HEK293 (cell line): ENCODE measurements at regions not wholly inside any gene's neighbourhood (a gene's known extent, or its start where the extent isn't known, plus 50 kb on each side); places are given as distances from the start of the nearest gene placed in this dataset.

Experiments
- CTCF ChIA-PET: fragments of 350-600 bp; formaldehyde crosslinking; extraction: SDS; loops from one replicate; lab custom pipeline; 2021; ENCODE audit warnings: antibody characterized with exemption; lab: Yijun Ruan, JAX
- POLR2A ChIA-PET: fragments of 300-600 bp; formaldehyde crosslinking; extraction: SDS; loops from one replicate; lab custom pipeline; 2020; ENCODE audit warnings: antibody characterized with exemption, inconsistent platforms; lab: Yijun Ruan, JAX
- H3K27ac ChIP-seq: fragments of 200-500 bp; sonication (Bioruptor generic); 2 replicates; pipeline ENCODE4 v1.5.1; 2014; ENCODE audit warnings: low read depth, low read length, control low read depth, inconsistent platforms; ENCODE audit errors: extremely low read depth
- H3K36me3 ChIP-seq, 2 experiments: fragments of 200-500 bp in 1 of 2; sonication (Bioruptor generic) in 1 of 2; 1 replicate in 1 of 2; 2 replicates in 1 of 2; pipeline ENCODE4 v1.5.1; 2014 to 2017; ENCODE audit warnings: inconsistent platforms in 2 of 2, low read length in 2 of 2; ENCODE audit not compliant: control insufficient read depth in 2 of 2, insufficient read depth in 1 of 2
- H3K4me1 ChIP-seq: fragments of 200-500 bp; sonication (Bioruptor generic); 2 replicates; pipeline ENCODE4 v1.5.1; 2014; ENCODE audit warnings: mild to moderate bottlenecking, low read length, inconsistent platforms; ENCODE audit not compliant: control insufficient read depth, insufficient read depth
- H3K4me3 ChIP-seq: 2 replicates; pipeline ENCODE4 v1.5.1; 2011; ENCODE audit warnings: low read depth, mild to moderate bottlenecking, control low read depth, low read length, moderate library complexity
- H3K9me3 ChIP-seq: fragments of 200-500 bp; sonication (Bioruptor generic); 2 replicates; pipeline ENCODE4 v1.5.1; 2014; ENCODE audit warnings: low read depth, low read length, inconsistent platforms; ENCODE audit not compliant: control insufficient read depth, insufficient read depth
- AEBP2 ChIP-seq: fragments of 450-650 bp; formaldehyde crosslinking; IDR thresholded peaks from 2 replicates; pipeline ENCODE4 v1.5.1; 2016; ENCODE audit warnings: missing biosample characterization, missing genetic modification characterization, borderline replicate concordance
- BCL6B ChIP-seq: fragments of 450-650 bp; formaldehyde crosslinking; IDR thresholded peaks from 2 replicates; pipeline ENCODE4 v1.5.1; 2017; ENCODE audit warnings: missing biosample characterization, missing genetic modification characterization
- CTCF ChIP-seq: fragments of 450-650 bp; formaldehyde crosslinking; IDR thresholded peaks from 2 replicates; pipeline ENCODE4 v1.5.1; 2016; ENCODE audit warnings: missing biosample characterization, missing genetic modification characterization
- IKZF3 ChIP-seq: fragments of 450-650 bp; IDR thresholded peaks from 2 replicates; pipeline ENCODE4 v1.5.0; 2018; ENCODE audit warnings: missing biosample characterization, mild to moderate bottlenecking, missing genetic modification characterization, moderate library complexity
- KLF16 ChIP-seq: fragments of 450-650 bp; formaldehyde crosslinking; IDR thresholded peaks from 2 replicates; pipeline ENCODE4 v1.5.1; 2017; ENCODE audit warnings: missing biosample characterization, missing genetic modification characterization
- KLF8 ChIP-seq: fragments of 450-650 bp; formaldehyde crosslinking; IDR thresholded peaks from 2 replicates; pipeline ENCODE4 v1.5.1; 2016; ENCODE audit warnings: missing biosample characterization, missing genetic modification characterization
- KLF9 ChIP-seq: fragments of 450-650 bp; formaldehyde crosslinking; IDR thresholded peaks from 2 replicates; pipeline ENCODE4 v1.5.1; 2016; ENCODE audit warnings: missing biosample characterization, missing genetic modification characterization, low read depth
- PATZ1 ChIP-seq: fragments of 450-650 bp; formaldehyde crosslinking; IDR thresholded peaks from 2 replicates; pipeline ENCODE4 v1.5.1; 2016; ENCODE audit warnings: missing biosample characterization, missing genetic modification characterization
- SP2 ChIP-seq: fragments of 450-650 bp; formaldehyde crosslinking; IDR thresholded peaks from 2 replicates; pipeline ENCODE4 v1.5.1; 2016; ENCODE audit warnings: missing biosample characterization, missing genetic modification characterization
- TCF7L2 ChIP-seq: IDR thresholded peaks from 2 replicates; pipeline ENCODE4 v1.6.1; 2011; ENCODE audit warnings: low read depth, mild to moderate bottlenecking, inconsistent platforms, low read length, moderate library complexity, borderline replicate concordance
- ZBTB10 ChIP-seq: fragments of 450-650 bp; formaldehyde crosslinking; IDR thresholded peaks from 2 replicates; pipeline ENCODE4 v1.5.1; 2016; ENCODE audit warnings: missing biosample characterization, missing genetic modification characterization
- ZBTB8A ChIP-seq: fragments of 450-650 bp; formaldehyde crosslinking; IDR thresholded peaks from 2 replicates; pipeline ENCODE4 v1.5.1; 2016; ENCODE audit warnings: missing biosample characterization, missing genetic modification characterization
- ZFP69B ChIP-seq: fragments of 450-650 bp; formaldehyde crosslinking; IDR thresholded peaks from 2 replicates; pipeline ENCODE4 v1.5.1; 2016; ENCODE audit warnings: missing biosample characterization, missing genetic modification characterization
- ZNF138 ChIP-seq: fragments of 450-650 bp; formaldehyde crosslinking; IDR thresholded peaks from 2 replicates; pipeline ENCODE4 v1.5.1; 2016; ENCODE audit warnings: missing biosample characterization, missing genetic modification characterization, borderline replicate concordance
- ZNF140 ChIP-seq: fragments of 450-650 bp; formaldehyde crosslinking; IDR thresholded peaks from 2 replicates; pipeline ENCODE4 v1.5.1; 2016; ENCODE audit warnings: missing biosample characterization, missing genetic modification characterization
- ZNF155 ChIP-seq: fragments of 450-650 bp; formaldehyde crosslinking; IDR thresholded peaks from 2 replicates; pipeline ENCODE4 v1.5.1; 2016; ENCODE audit warnings: missing biosample characterization, missing genetic modification characterization
- ZNF175 ChIP-seq: fragments of 450-650 bp; formaldehyde crosslinking; IDR thresholded peaks from 2 replicates; pipeline ENCODE4 v1.5.1; 2016; ENCODE audit warnings: missing biosample characterization, missing genetic modification characterization
- ZNF214 ChIP-seq: fragments of 450-650 bp; formaldehyde crosslinking; IDR thresholded peaks from 2 replicates; pipeline ENCODE4 v1.5.1; 2017; ENCODE audit warnings: missing biosample characterization, mild to moderate bottlenecking, missing genetic modification characterization, borderline replicate concordance
- ZNF221 ChIP-seq: fragments of 450-650 bp; formaldehyde crosslinking; IDR thresholded peaks from 2 replicates; pipeline ENCODE4 v1.5.1; 2017; ENCODE audit warnings: missing biosample characterization, missing genetic modification characterization, borderline replicate concordance
- ZNF23 ChIP-seq: fragments of 450-650 bp; formaldehyde crosslinking; IDR thresholded peaks from 2 replicates; pipeline ENCODE4 v1.5.1; 2016; ENCODE audit warnings: missing biosample characterization, missing genetic modification characterization, borderline replicate concordance
- ZNF350 ChIP-seq: fragments of 450-650 bp; formaldehyde crosslinking; IDR thresholded peaks from 2 replicates; pipeline ENCODE4 v1.5.0; 2017; ENCODE audit warnings: missing biosample characterization, mild to moderate bottlenecking, missing genetic modification characterization
- ZNF354C ChIP-seq: fragments of 450-650 bp; formaldehyde crosslinking; IDR thresholded peaks from 2 replicates; pipeline ENCODE4 v1.5.1; 2016; ENCODE audit warnings: missing biosample characterization, missing genetic modification characterization, low read depth, borderline replicate concordance
- ZNF366 ChIP-seq: fragments of 450-650 bp; formaldehyde crosslinking; conservative IDR thresholded peaks from 2 replicates; pipeline ENCODE4 v1.5.1; 2016; ENCODE audit warnings: missing biosample characterization, missing genetic modification characterization
- ZNF433 ChIP-seq: fragments of 450-650 bp; formaldehyde crosslinking; IDR thresholded peaks from 2 replicates; pipeline ENCODE4 v1.5.1; 2016; ENCODE audit warnings: missing biosample characterization, missing genetic modification characterization, low read depth
- ZNF473 ChIP-seq: fragments of 450-650 bp; formaldehyde crosslinking; IDR thresholded peaks from 2 replicates; pipeline ENCODE4 v1.5.1; 2017; ENCODE audit warnings: missing biosample characterization, missing genetic modification characterization
- ZNF514 ChIP-seq: fragments of 450-650 bp; formaldehyde crosslinking; IDR thresholded peaks from 2 replicates; pipeline ENCODE4 v1.5.1; 2016; ENCODE audit warnings: missing biosample characterization, missing genetic modification characterization
- ZNF707 ChIP-seq: fragments of 450-650 bp; formaldehyde crosslinking; IDR thresholded peaks from 2 replicates; pipeline ENCODE4 v1.5.1; 2016; ENCODE audit warnings: missing biosample characterization, missing genetic modification characterization
- ZSCAN16 ChIP-seq: fragments of 450-650 bp; formaldehyde crosslinking; IDR thresholded peaks from 2 replicates; pipeline ENCODE4 v1.5.1; 2016; ENCODE audit warnings: missing biosample characterization, missing genetic modification characterization

- no peaks in the 10 kb centered on the region for H3K9me3 ChIP-seq
- no peaks in the 10 kb centered on the region for H3K36me3 ChIP-seq
- POLR2A ChIA-PET: no interaction called here
- H3K27ac ChIP-seq: no peak overlapping the region
- CTCF ChIA-PET: no interaction called here
- no peak overlapping the region for H3K4me3 ChIP-seq
- TF ChIP-seq KLF8 (no peak), ZNF138 (tag by site-specific recombination) (no peak), ZNF214 (tag by site-specific recombination) (no peak), ZNF433 (tag by site-specific recombination) (no peak), ZSCAN16 (tag by site-specific recombination) (no peak), ZNF366 (tag by site-specific recombination) (no peak), ZNF354C (no peak), ZFP69B (tag by site-specific recombination) (no peak), CTCF (no peak), SP2 (tag by site-specific recombination) (no peak), ZNF707 (tag by site-specific recombination) (no peak), ZNF175 (tag by site-specific recombination) (no peak), BCL6B (tag by site-specific recombination) (no peak), PATZ1 (tag by site-specific recombination) (no peak), TCF7L2 (no peak)
- H3K4me1 ChIP-seq: no peaks in the 10 kb centered on the region
Measured at GRCh38 chr6:49121970-49122369, 341.1 kb downstream of the MMUT start.

GRCh38 chr6:49118478-49118877, 344.6 kb downstream of the MMUT start:
- H3K4me1 ChIP-seq: no peaks in the 10 kb centered on the region
- ChIA-PET POLR2A (no interaction called here), CTCF (no interaction called here)
- H3K4me3 ChIP-seq: no peak overlapping the region
- no peaks in the 10 kb centered on the region for H3K36me3 ChIP-seq
- no peak overlapping the region for H3K27ac ChIP-seq
- no peaks in the 10 kb centered on the region for H3K9me3 ChIP-seq
- TF ChIP-seq ZBTB10 (tag by site-specific recombination) (no peak), ZNF350 (tag by site-specific recombination) (no peak), ZNF473 (tag by site-specific recombination) (no peak), KLF9 (tag by site-specific recombination) (no peak), IKZF3 (tag by site-specific recombination) (no peak), ZNF514 (tag by site-specific recombination) (no peak), ZBTB8A (tag by site-specific recombination) (no peak), AEBP2 (tag by site-specific recombination) (no peak), ZNF140 (no peak), ZNF155 (tag by site-specific recombination) (no peak), ZNF23 (tag by site-specific recombination) (no peak), KLF16 (no peak), ZNF221 (tag by site-specific recombination) (no peak)
